H1 (cell line): ENCODE measurements at regions not wholly inside any gene's neighbourhood (a gene's known extent, or its start where the extent isn't known, plus 50 kb on each side); places are given as distances from the start of the nearest gene placed in this dataset.

ENCODE experiments used
- BACH1 ChIP-seq: IDR thresholded peaks from 2 replicates; pipeline ENCODE4 v1.6.1; 2012; ENCODE audit warnings: low read length, improper control_type of control experiment
- CEBPB ChIP-seq: IDR thresholded peaks from 2 replicates; pipeline ENCODE4 v1.6.1; 2012; ENCODE audit warnings: low read depth, low read length
- CHD7 ChIP-seq: fragments of 300-600 bp; sonication (generic); IDR thresholded peaks from 2 replicates; pipeline ENCODE4 v1.7.1; 2012; ENCODE audit warnings: low read length, moderate library complexity, mild to moderate bottlenecking, inconsistent platforms; ENCODE audit not compliant: insufficient replicate concordance
- EGR1 ChIP-seq: IDR thresholded peaks from 2 replicates; pipeline ENCODE4 v1.6.1; 2011; ENCODE audit warnings: low read depth, low read length, borderline replicate concordance
- FOSL1 ChIP-seq: IDR thresholded peaks from 2 replicates; pipeline ENCODE4 v1.6.1; 2011; ENCODE audit warnings: mild to moderate bottlenecking, low read depth, low read length, moderate library complexity; ENCODE audit not compliant: insufficient read depth
- KDM4A ChIP-seq: IDR thresholded peaks from one replicate; pipeline ENCODE4 v1.7.1; 2012; ENCODE audit warnings: low read depth, mild to moderate bottlenecking, moderate library complexity, low read length, inconsistent platforms; ENCODE audit not compliant: severe bottlenecking
- POLR2AphosphoS5 ChIP-seq: IDR thresholded peaks from 2 replicates; pipeline ENCODE4 v1.6.1; 2011; ENCODE audit warnings: low read depth, low read length
- RAD21 ChIP-seq, 2 experiments: IDR thresholded peaks in 1 of 2; conservative IDR thresholded peaks in 1 of 2; 2 replicates each; pipeline ENCODE4 v1.6.1; 2011; ENCODE audit warnings: low read depth in 2 of 2, low read length in 2 of 2, improper control_type of control experiment in 1 of 2, inconsistent platforms in 1 of 2, mild to moderate bottlenecking in 1 of 2, moderate library complexity in 1 of 2
- SP4 ChIP-seq: IDR thresholded peaks from 2 replicates; pipeline ENCODE4 v1.6.1; 2012; ENCODE audit warnings: low read length, inconsistent platforms
- TEAD4 ChIP-seq: IDR thresholded peaks from 2 replicates; pipeline ENCODE4 v1.6.1; 2012; ENCODE audit warnings: low read depth, low read length, inconsistent platforms, mixed read lengths
- ZNF274 ChIP-seq: IDR thresholded peaks from 2 replicates; pipeline ENCODE4 v1.7.0; 2012; ENCODE audit warnings: low read length, borderline replicate concordance; ENCODE audit errors: extremely low read depth

DNA sequence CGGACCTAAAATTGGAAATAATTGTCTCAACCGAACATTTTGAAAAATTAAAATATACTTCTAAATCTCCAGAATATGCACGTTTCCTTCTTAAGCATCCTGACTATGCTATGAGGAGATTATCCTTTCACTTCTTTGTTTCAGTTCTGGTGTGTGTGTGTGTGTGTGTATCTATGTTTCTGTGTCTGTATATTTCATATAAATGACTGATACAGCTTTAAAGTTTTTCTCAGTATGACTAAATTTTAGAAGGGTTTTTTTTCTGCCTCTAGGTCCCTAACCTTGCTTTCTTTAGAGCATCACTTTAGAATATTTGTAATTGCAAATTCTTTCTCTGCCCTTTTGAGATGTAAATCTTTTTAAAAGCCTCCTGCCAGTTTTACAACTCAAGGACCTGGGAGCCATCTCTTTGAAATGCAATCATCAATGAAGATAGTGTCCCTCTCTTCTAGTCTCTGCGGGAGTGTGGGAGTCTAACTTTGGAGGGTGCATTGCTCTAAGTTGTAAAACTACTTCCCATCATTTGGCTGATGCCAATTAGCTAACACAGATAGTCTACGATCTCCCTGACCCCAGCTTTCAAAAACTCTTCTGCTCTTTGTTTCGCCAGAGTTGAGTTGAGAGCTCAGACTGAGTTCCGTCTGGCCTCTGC lies 782.0 kb upstream of the ZWINT start (continued):
- no peak for TF ChIP-seq BACH1
- no peak for TF ChIP-seq KDM4A
- no peak for TF ChIP-seq CEBPB
- no peak for TF ChIP-seq FOSL1
- peak; percentile 99 for TF ChIP-seq POLR2AphosphoS5
- TF ChIP-seq RAD21 (IDR thresholded peaks at IDR 0.05 in 1 of 2, conservative IDR thresholded peaks at IDR 0.05 in 1 of 2; ENCODE audit: low read depth in 2 of 2, low read length in 2 of 2): peak in 1 of 2 experiments; percentile 26; a peak in 1 of 4 replicates
- TF ChIP-seq ZNF274: peak; percentile 68
- TF ChIP-seq TEAD4: peak; percentile 82
- peak; percentile 92 for TF ChIP-seq CHD7
- peak; percentile 87 for TF ChIP-seq EGR1
- 0 out of 2 replicates have a peak, but pooled peaks have one; percentile 61 for TF ChIP-seq SP4
